Putamen (tissue), 1 donor: ENCODE measurements at regions not wholly inside any gene's neighbourhood (a gene's known extent, or its start where the extent isn't known, plus 50 kb on each side); places are given as distances from the start of the nearest gene placed in this dataset.
A peak's percentile ranks its signal among the peaks of the same experiment; 100 is the strongest.
"Not testable (repeated sequence)": the region's sequence is repeated elsewhere in the genome, so short reads cannot be mapped to it uniquely, and the experiment has no call there.

ENCODE experiments used
- DNase-seq: peaks from one replicate; pipeline ENCODE4 v3.0.0-alpha.2; 2016; ENCODE audit warnings: low spot score

GRCh38 chr2:21782866-21783265, 659.1 kb downstream of the TDRD15 start:
- DNase-seq: peak; percentile 50

- DNase-seq: no peak
Measured at GRCh38 chr2:21787941-21788340, 664.2 kb downstream of the TDRD15 start.

- not testable (repeated sequence) for DNase-seq
Measured at GRCh38 chr2:21790311-21790710, 666.5 kb downstream of the TDRD15 start.

GRCh38 chr2:21792571-21792970, 668.8 kb downstream of the TDRD15 start:
- no peak for DNase-seq

- DNase-seq: no peak
Measured at GRCh38 chr2:21793461-21793860, 669.7 kb downstream of the TDRD15 start.

GRCh38 chr2:21794611-21795010, 670.8 kb downstream of the TDRD15 start:
- DNase-seq: no peak

GRCh38 chr2:21800356-21800755, 676.6 kb downstream of the TDRD15 start:
- no peak for DNase-seq

- no peak for DNase-seq
Measured at GRCh38 chr2:21803550-21803949, 679.8 kb downstream of the TDRD15 start.

GRCh38 chr2:21804151-21804550, 680.4 kb downstream of the TDRD15 start:
- DNase-seq: no peak

GRCh38 chr2:21811541-21811940, 687.8 kb downstream of the TDRD15 start:
- no peak for DNase-seq

GRCh38 chr2:21812766-21813165, 689.0 kb downstream of the TDRD15 start:
- DNase-seq: no peak

- DNase-seq: no peak
Measured at GRCh38 chr2:21814588-21815149, 690.9 kb downstream of the TDRD15 start.

- no peak for DNase-seq
Measured at GRCh38 chr2:21818212-21818795, 694.5 kb downstream of the TDRD15 start.

GRCh38 chr2:21819454-21819853, 695.7 kb downstream of the TDRD15 start:
- no peak for DNase-seq

GRCh38 chr2:21820271-21820670, 696.5 kb downstream of the TDRD15 start:
- DNase-seq: no peak

- no peak for DNase-seq
Measured at GRCh38 chr2:21821672-21822227, 698.0 kb downstream of the TDRD15 start.

- DNase-seq: no peak
Measured at GRCh38 chr2:21822505-21822904, 698.7 kb downstream of the TDRD15 start.

- DNase-seq: no peak
Measured at GRCh38 chr2:21833767-21834166, 710.0 kb downstream of the TDRD15 start.

- no peak for DNase-seq
Measured at GRCh38 chr2:21836261-21836660, 712.5 kb downstream of the TDRD15 start.

- DNase-seq: no peak
Measured at GRCh38 chr2:21836719-21837118, 713.0 kb downstream of the TDRD15 start.

- DNase-seq: no peak
Measured at GRCh38 chr2:21837168-21837960, 713.6 kb downstream of the TDRD15 start.

GRCh38 chr2:21841341-21841740, 717.6 kb downstream of the TDRD15 start:
- no peak for DNase-seq

GRCh38 chr2:21850367-21850766, 726.6 kb downstream of the TDRD15 start:
- DNase-seq: not testable (repeated sequence)
